H9 (cell line): ENCODE measurements at regions not wholly inside any gene's neighbourhood (a gene's known extent, or its start where the extent isn't known, plus 50 kb on each side); places are given as distances from the start of the nearest gene placed in this dataset.

ENCODE experiments used
- DNase-seq: peaks from one replicate; pipeline ENCODE4 v3.0.0-alpha.2; 2017
- H2AFZ ChIP-seq: one replicate; pipeline ENCODE4 v1.6.1; 2013; ENCODE audit warnings: mild to moderate bottlenecking, low read length, control low read depth, moderate library complexity
- H2AK5ac ChIP-seq: 2 replicates; pipeline ENCODE4 v1.6.1; 2013; ENCODE audit warnings: low read length, control low read depth, mixed read lengths; ENCODE audit not compliant: insufficient read length
- H2BK120ac ChIP-seq: one replicate; pipeline ENCODE4 v1.6.1; 2013; ENCODE audit warnings: low read depth, mild to moderate bottlenecking, low read length, control low read depth, inconsistent platforms; ENCODE audit not compliant: poor library complexity, severe bottlenecking
- H2BK12ac ChIP-seq: 2 replicates; pipeline ENCODE4 v1.6.1; 2013; ENCODE audit warnings: low read length, control low read depth, mixed read lengths, low read depth; ENCODE audit not compliant: insufficient read length
- H2BK15ac ChIP-seq: 2 replicates; pipeline ENCODE4 v1.6.1; 2013; ENCODE audit warnings: low read depth, low read length, control low read depth
- H2BK20ac ChIP-seq: one replicate; pipeline ENCODE4 v1.6.1; 2013; ENCODE audit warnings: low read depth, mild to moderate bottlenecking, low read length, control low read depth, inconsistent platforms; ENCODE audit not compliant: poor library complexity, severe bottlenecking
- H2BK5ac ChIP-seq: 2 replicates; pipeline ENCODE4 v1.6.1; 2013; ENCODE audit warnings: low read length, control low read depth, mixed read lengths; ENCODE audit not compliant: insufficient read length
- H3K14ac ChIP-seq: 2 replicates; pipeline ENCODE4 v1.6.1; 2013; ENCODE audit warnings: low read length, control low read depth; ENCODE audit not compliant: insufficient read depth
- H3K18ac ChIP-seq: 2 replicates; pipeline ENCODE4 v1.6.1; 2013; ENCODE audit warnings: low read depth, mild to moderate bottlenecking, mixed read lengths, low read length, control low read depth; ENCODE audit not compliant: insufficient read length
- H3K23ac ChIP-seq: 2 replicates; pipeline ENCODE4 v1.6.1; 2013; ENCODE audit warnings: low read length, control low read depth, mixed read lengths, low read depth; ENCODE audit not compliant: insufficient read length
- H3K23me2 ChIP-seq: 2 replicates; pipeline ENCODE4 v1.6.1; 2013; ENCODE audit warnings: low read depth, mild to moderate bottlenecking, mixed read lengths, low read length, control low read depth; ENCODE audit not compliant: insufficient read length, poor library complexity, severe bottlenecking
- H3K27ac ChIP-seq: 2 replicates; pipeline ENCODE4 v1.5.1; 2013; ENCODE audit warnings: low read length, control low read depth, mixed read lengths, low read depth; ENCODE audit not compliant: insufficient read length
- H3K27me3 ChIP-seq: 2 replicates; pipeline ENCODE4 v1.6.1; 2013; ENCODE audit warnings: low read length, control low read depth, inconsistent platforms; ENCODE audit not compliant: insufficient read depth
- H3K4ac ChIP-seq: 2 replicates; pipeline ENCODE4 v1.6.1; 2013; ENCODE audit warnings: low read depth, mild to moderate bottlenecking, control low read depth, inconsistent platforms, low read length, moderate library complexity
- H3K4me1 ChIP-seq: 2 replicates; pipeline ENCODE4 v1.6.1; 2013; ENCODE audit warnings: low read length, control low read depth, inconsistent platforms; ENCODE audit not compliant: insufficient read depth
- H3K4me2 ChIP-seq: 2 replicates; pipeline ENCODE4 v1.6.1; 2013; ENCODE audit warnings: low read length, control low read depth, mixed read lengths; ENCODE audit not compliant: insufficient read length, insufficient read depth
- H3K56ac ChIP-seq: 2 replicates; pipeline ENCODE4 v1.6.1; 2013; ENCODE audit warnings: low read depth, mild to moderate bottlenecking, mixed read lengths, low read length, control low read depth; ENCODE audit not compliant: insufficient read length
- H3K79me1 ChIP-seq: 2 replicates; pipeline ENCODE4 v1.6.1; 2013; ENCODE audit warnings: low read depth, mild to moderate bottlenecking, moderate library complexity, low read length, control low read depth, inconsistent platforms; ENCODE audit not compliant: insufficient read depth, poor library complexity, severe bottlenecking
- H3K79me2 ChIP-seq: 2 replicates; pipeline ENCODE4 v1.6.1; 2013; ENCODE audit warnings: low read length, control low read depth, inconsistent platforms; ENCODE audit not compliant: insufficient read depth
- H3K9ac ChIP-seq: 2 replicates; pipeline ENCODE4 v1.6.1; 2013; ENCODE audit warnings: low read length, control low read depth, mixed read lengths; ENCODE audit not compliant: insufficient read length; ENCODE audit errors: extremely low read depth
- H3K9me3 ChIP-seq: one replicate; pipeline ENCODE4 v1.6.1; 2013; ENCODE audit warnings: low read depth, low read length, inconsistent platforms; ENCODE audit not compliant: control insufficient read depth
- H3T11ph ChIP-seq: one replicate; pipeline ENCODE4 v1.6.1; 2013; ENCODE audit warnings: mild to moderate bottlenecking, low read length, control low read depth, inconsistent platforms
- H4K20me1 ChIP-seq: one replicate; pipeline ENCODE4 v1.6.1; 2013; ENCODE audit not compliant: control insufficient read depth, insufficient read length, insufficient read depth
- H4K5ac ChIP-seq: 2 replicates; pipeline ENCODE4 v1.6.1; 2013; ENCODE audit warnings: low read depth, mild to moderate bottlenecking, mixed read lengths, low read length, control low read depth; ENCODE audit not compliant: insufficient read length
- H4K8ac ChIP-seq: replicated peaks from 2 replicates; pipeline ENCODE4 v1.6.1; 2013; ENCODE audit warnings: low read length, control low read depth, mixed read lengths, low read depth; ENCODE audit not compliant: insufficient read length
- H4K91ac ChIP-seq: 2 replicates; pipeline ENCODE4 v1.6.1; 2013; ENCODE audit warnings: low read depth, mild to moderate bottlenecking, moderate library complexity, mixed read lengths, low read length, control low read depth; ENCODE audit not compliant: insufficient read length
- H3K27ac Mint-ChIP-seq, 3 experiments: 2 replicates in 2 of 3; 3 replicates in 1 of 3; pipeline ENCODE4 v1.8.0; 2020 to 2021; ENCODE audit warnings: mixed read lengths in 3 of 3, mild to moderate bottlenecking in 1 of 3, moderate library complexity in 1 of 3
- H3K27me3 Mint-ChIP-seq: 2 replicates; pipeline ENCODE4 v1.8.0; 2021; ENCODE audit warnings: low read depth, mild to moderate bottlenecking, moderate library complexity, mixed read lengths
- H3K36me3 Mint-ChIP-seq, 3 experiments: 2 replicates in 2 of 3; 3 replicates in 1 of 3; pipeline ENCODE4 v1.8.0; 2020 to 2021; ENCODE audit warnings: low read depth in 3 of 3, mixed read lengths in 3 of 3; ENCODE audit not compliant: insufficient read depth in 1 of 3
- H3K4me1 Mint-ChIP-seq, 2 experiments: 2 replicates each; pipeline ENCODE4 v1.8.0; 2020; ENCODE audit warnings: mixed read lengths in 2 of 2
- H3K4me3 Mint-ChIP-seq, 2 experiments: 2 replicates in 1 of 2; 3 replicates in 1 of 2; pipeline ENCODE4 v1.8.0; 2020 to 2021; ENCODE audit warnings: mild to moderate bottlenecking in 2 of 2, mixed read lengths in 2 of 2, moderate library complexity in 1 of 2
- H3K9me3 Mint-ChIP-seq, 2 experiments: 2 replicates in 1 of 2; 3 replicates in 1 of 2; pipeline ENCODE4 v1.8.0; 2020; ENCODE audit warnings: mild to moderate bottlenecking in 2 of 2, mixed read lengths in 2 of 2, moderate library complexity in 1 of 2
- CTCF ChIP-seq: fragments of 200-600 bp; sonication (generic); conservative IDR thresholded peaks from 3 replicates; pipeline ENCODE4 v1.8.0; 2021; ENCODE audit warnings: antibody characterized with exemption, mild to moderate bottlenecking
- whole genome bisulfite sequencing: extraction: QIAGEN DNeasy Blood & Tissue Kit; methylation state at CpG from one replicate; pipeline ENCODE4 v1.1.7; 2013; ENCODE audit warnings: missing lambda C conversion rate, low lambda C conversion rate, mixed read lengths; ENCODE audit not compliant: insufficient read length; ENCODE audit errors: extremely low coverage; 5-methylcytosine and 5-hydroxymethylcytosine counted together

- Histone ChIP-seq H3K18ac (no peak overlapping the region), H3K9me3 (no peaks in the 10 kb centered on the region), H3K27me3 (no peaks in the 10 kb centered on the region), H3K4me2 (no peak overlapping the region), H4K91ac (no peak overlapping the region), H2AK5ac (no peak overlapping the region), H2BK12ac (no peak overlapping the region), H4K8ac (no peak overlapping the region), H3K56ac (no peak overlapping the region), H2BK120ac (no peak overlapping the region), H3T11ph (no peak overlapping the region), H3K27ac (no peak overlapping the region), H3K79me2 (no peaks in the 10 kb centered on the region), H3K23me2 (no peaks in the 10 kb centered on the region), H2BK15ac (no peak overlapping the region), H4K20me1 (no peaks in the 10 kb centered on the region), H2AFZ (no peak overlapping the region), H3K4me1 (no peaks in the 10 kb centered on the region), H2BK5ac (no peak overlapping the region), H4K5ac (no peak overlapping the region), H2BK20ac (no peak overlapping the region), H3K79me1 (no peaks in the 10 kb centered on the region), H3K4ac (no peak overlapping the region), H3K14ac (no peak overlapping the region), H3K23ac (no peak overlapping the region), H3K9ac (no peak overlapping the region)
- DNase-seq: no peak
- Mint-ChIP-seq H3K27ac (no peak overlapping the region), H3K4me1 (no peaks in the 10 kb centered on the region), H3K36me3 (no peaks in the 10 kb centered on the region), H3K9me3 (no peaks in the 10 kb centered on the region), H3K27me3 (no peaks in the 10 kb centered on the region; the same call in none of the 2 replicates), H3K4me3 (no peak overlapping the region)
- WGBS: no CpG with 5 or more reads among the region's 2 CpGs
- TF ChIP-seq CTCF: no peak
These were observed 120.4 kb upstream of the PTGFR start for GRCh38 chr1:78370356-78370755.
